ENCODE measurements at regions not wholly inside any gene's neighbourhood (a gene's known extent, or its start where the extent isn't known, plus 50 kb on each side); places are given as distances from the start of the nearest gene placed in this dataset.

DNA sequence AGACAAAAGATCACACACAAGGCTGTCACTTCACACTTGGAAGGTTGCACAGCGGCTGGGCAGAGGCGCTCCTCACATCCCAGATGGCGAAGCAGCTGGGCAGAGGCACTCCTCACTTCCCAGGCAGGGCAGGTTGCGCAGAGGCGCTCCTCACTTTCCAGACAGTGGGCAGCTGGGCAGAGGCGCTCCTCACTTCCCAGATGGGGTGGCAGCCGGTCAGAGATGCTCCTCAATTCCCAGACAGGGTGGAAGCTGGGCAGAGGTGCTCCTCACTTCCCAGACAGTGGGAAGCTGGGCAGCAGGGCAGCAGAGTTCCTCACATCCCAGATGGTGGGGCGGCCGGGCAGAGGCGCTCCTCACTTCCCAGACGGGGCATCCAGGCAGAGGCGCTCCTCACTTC is 199.2 kb downstream of the RTL9 start:
- DNase-seq = no peak
- Histone ChIP-seq H3K27ac (ENCODE audit: insufficient read length, low read depth, low read length) (no peak overlapping the region), H2AFZ (ENCODE audit: low read length) (no peak overlapping the region), H2BK15ac (ENCODE audit: low read depth, low read length) (no peak overlapping the region), H2BK120ac (ENCODE audit: low read depth, low read length, poor library complexity, severe bottlenecking) (no peak overlapping the region), H4K5ac (ENCODE audit: insufficient read length, low read depth, low read length) (no peak overlapping the region), H3K14ac (ENCODE audit: insufficient read depth, low read length) (no peak overlapping the region), H3K56ac (ENCODE audit: insufficient read length, low read depth, low read length) (no peak overlapping the region), H3K4ac (ENCODE audit: low read depth, low read length) (no peak overlapping the region), H2BK20ac (ENCODE audit: low read depth, low read length, poor library complexity, severe bottlenecking) (no peak overlapping the region), H3K9me3 (ENCODE audit: control insufficient read depth, low read depth, low read length) (no peaks in the 10 kb centered on the region), H3K79me1 (ENCODE audit: insufficient read depth, low read depth, low read length, poor library complexity, severe bottlenecking) (no peaks in the 10 kb centered on the region), H3K27me3 (ENCODE audit: insufficient read depth, low read length) (no peaks in the 10 kb centered on the region), H3K4me2 (ENCODE audit: insufficient read depth, insufficient read length, low read length) (no peak overlapping the region), H4K8ac (replicated peaks; ENCODE audit: insufficient read length, low read depth, low read length) (no peak overlapping the region), H3K4me1 (ENCODE audit: insufficient read depth, low read length) (no peaks in the 10 kb centered on the region), H3K23ac (ENCODE audit: insufficient read length, low read depth, low read length) (no peak overlapping the region), H3K9ac (ENCODE audit: extremely low read depth, insufficient read length, low read length) (no peak overlapping the region), H3K23me2 (ENCODE audit: insufficient read length, low read depth, low read length, poor library complexity, severe bottlenecking) (no peaks in the 10 kb centered on the region), H3T11ph (ENCODE audit: low read length) (no peak overlapping the region), H4K91ac (ENCODE audit: insufficient read length, low read depth, low read length) (no peak overlapping the region), H2BK12ac (ENCODE audit: insufficient read length, low read depth, low read length) (no peak overlapping the region), H2AK5ac (ENCODE audit: insufficient read length, low read length) (no peak overlapping the region), H3K18ac (ENCODE audit: insufficient read length, low read depth, low read length) (no peak overlapping the region), H2BK5ac (ENCODE audit: insufficient read length, low read length) (no peak overlapping the region), H3K79me2 (ENCODE audit: insufficient read depth, low read length) (no peaks in the 10 kb centered on the region), H4K20me1 (ENCODE audit: control insufficient read depth, insufficient read depth, insufficient read length) (no peaks in the 10 kb centered on the region)
- TF ChIP-seq, protein P1, sequence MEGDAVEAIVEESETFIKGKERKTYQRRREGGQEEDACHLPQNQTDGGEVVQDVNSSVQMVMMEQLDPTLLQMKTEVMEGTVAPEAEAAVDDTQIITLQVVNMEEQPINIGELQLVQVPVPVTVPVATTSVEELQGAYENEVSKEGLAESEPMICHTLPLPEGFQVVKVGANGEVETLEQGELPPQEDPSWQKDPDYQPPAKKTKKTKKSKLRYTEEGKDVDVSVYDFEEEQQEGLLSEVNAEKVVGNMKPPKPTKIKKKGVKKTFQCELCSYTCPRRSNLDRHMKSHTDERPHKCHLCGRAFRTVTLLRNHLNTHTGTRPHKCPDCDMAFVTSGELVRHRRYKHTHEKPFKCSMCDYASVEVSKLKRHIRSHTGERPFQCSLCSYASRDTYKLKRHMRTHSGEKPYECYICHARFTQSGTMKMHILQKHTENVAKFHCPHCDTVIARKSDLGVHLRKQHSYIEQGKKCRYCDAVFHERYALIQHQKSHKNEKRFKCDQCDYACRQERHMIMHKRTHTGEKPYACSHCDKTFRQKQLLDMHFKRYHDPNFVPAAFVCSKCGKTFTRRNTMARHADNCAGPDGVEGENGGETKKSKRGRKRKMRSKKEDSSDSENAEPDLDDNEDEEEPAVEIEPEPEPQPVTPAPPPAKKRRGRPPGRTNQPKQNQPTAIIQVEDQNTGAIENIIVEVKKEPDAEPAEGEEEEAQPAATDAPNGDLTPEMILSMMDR (conservative IDR thresholded peaks at IDR 0.05) = no peak
- peaks cover 18 to 37% of the 10 kb centered on the region in 2 experiments for H3K9me3 Mint-ChIP-seq
- peaks cover 5% of the 10 kb centered on the region; the same call in 1 of the 2 replicates for H3K27me3 Mint-ChIP-seq (ENCODE audit: low read depth)
- no peaks in the 10 kb centered on the region for H3K4me1 Mint-ChIP-seq
- H3K36me3 Mint-ChIP-seq (ENCODE audit: insufficient read depth in 1 of 3, low read depth in 3 of 3) = peaks cover 2 to 36% (median 13%) of the 10 kb centered on the region in 3 experiments; a peak in 6 of 7 replicates
- no peak overlapping the region for H3K4me3 Mint-ChIP-seq
- no CpG with 5 or more reads among the region's 12 CpGs for WGBS (ENCODE audit: extremely low coverage, insufficient read length, low lambda C conversion rate)
- H3K27ac Mint-ChIP-seq = no peak overlapping the region

All from H9 (cell line).